ENCODE measurements at regions not wholly inside any gene's neighbourhood (a gene's known extent, or its start where the extent isn't known, plus 50 kb on each side); places are given as distances from the start of the nearest gene placed in this dataset.

- no peaks in the 10 kb centered on the region for H3K9me3 ChIP-seq (ENCODE audit: control insufficient read depth, low read length)
- H2AFZ ChIP-seq: no peak overlapping the region
- H3K4me1 ChIP-seq: no peaks in the 10 kb centered on the region
- no peaks in the 10 kb centered on the region for H3K36me3 ChIP-seq (ENCODE audit: control insufficient read depth, insufficient read depth, low read length)
- no peaks in the 10 kb centered on the region for H3K79me2 ChIP-seq
- no peaks in the 10 kb centered on the region for H3K27me3 ChIP-seq (ENCODE audit: control insufficient read depth, insufficient read depth, low read length)
- H3K27ac ChIP-seq: no peak overlapping the region
- H3K4me3 ChIP-seq (ENCODE audit: low read depth, low read length): no peak overlapping the region
- H3K9ac ChIP-seq: no peak overlapping the region
- no peak overlapping the region for H3K4me2 ChIP-seq (ENCODE audit: low read length)
- TF ChIP-seq, protein P1, sequence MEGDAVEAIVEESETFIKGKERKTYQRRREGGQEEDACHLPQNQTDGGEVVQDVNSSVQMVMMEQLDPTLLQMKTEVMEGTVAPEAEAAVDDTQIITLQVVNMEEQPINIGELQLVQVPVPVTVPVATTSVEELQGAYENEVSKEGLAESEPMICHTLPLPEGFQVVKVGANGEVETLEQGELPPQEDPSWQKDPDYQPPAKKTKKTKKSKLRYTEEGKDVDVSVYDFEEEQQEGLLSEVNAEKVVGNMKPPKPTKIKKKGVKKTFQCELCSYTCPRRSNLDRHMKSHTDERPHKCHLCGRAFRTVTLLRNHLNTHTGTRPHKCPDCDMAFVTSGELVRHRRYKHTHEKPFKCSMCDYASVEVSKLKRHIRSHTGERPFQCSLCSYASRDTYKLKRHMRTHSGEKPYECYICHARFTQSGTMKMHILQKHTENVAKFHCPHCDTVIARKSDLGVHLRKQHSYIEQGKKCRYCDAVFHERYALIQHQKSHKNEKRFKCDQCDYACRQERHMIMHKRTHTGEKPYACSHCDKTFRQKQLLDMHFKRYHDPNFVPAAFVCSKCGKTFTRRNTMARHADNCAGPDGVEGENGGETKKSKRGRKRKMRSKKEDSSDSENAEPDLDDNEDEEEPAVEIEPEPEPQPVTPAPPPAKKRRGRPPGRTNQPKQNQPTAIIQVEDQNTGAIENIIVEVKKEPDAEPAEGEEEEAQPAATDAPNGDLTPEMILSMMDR (IDR thresholded peaks at IDR 0.05): no peak
Measured at GRCh38 chr12:20187456-20187855, 180.9 kb upstream of the PDE3A start.

DNA sequence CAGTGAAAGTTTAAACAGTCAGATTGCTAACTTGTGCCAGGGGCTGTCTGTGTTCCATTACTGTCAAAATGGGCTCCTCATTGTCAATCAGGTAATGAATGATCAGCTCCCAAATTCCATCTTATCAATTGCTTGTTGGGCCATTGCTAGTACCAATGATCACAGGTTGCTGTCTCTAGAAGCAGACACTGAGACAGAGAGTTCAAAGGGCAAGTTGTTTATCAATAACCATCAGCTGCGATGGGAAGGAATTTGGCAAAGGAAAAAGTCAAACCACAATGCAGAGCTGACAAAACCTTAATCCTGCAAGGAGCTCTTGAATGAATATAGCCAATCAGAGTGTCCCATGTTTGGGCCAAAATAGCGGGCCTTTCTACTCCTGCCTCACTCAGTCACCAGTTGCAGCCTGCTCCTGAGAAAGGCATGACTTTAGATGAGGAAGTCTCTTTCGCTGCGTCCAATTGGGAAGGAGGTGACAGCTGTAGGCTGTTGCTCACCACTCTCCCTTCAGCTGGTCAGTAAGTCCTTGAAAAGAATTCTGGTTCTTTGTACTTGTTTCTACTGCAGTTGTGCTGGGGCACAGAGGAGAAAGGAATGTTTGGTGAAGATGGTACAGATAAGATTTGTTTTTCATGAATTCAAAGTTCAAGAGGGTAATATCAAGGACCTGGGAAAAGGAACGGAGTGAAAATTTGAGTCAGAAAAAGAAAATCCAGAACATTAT is 179.2 kb upstream of the PDE3A start:
- no peak overlapping the region for H2AFZ ChIP-seq
- no peak overlapping the region for H3K27ac ChIP-seq
- no peaks in the 10 kb centered on the region for H3K79me2 ChIP-seq
- no peaks in the 10 kb centered on the region for H3K9me3 ChIP-seq (ENCODE audit: control insufficient read depth, low read length)
- no peak overlapping the region for H3K9ac ChIP-seq
- TF ChIP-seq, protein P1 (IDR thresholded peaks at IDR 0.05): no peak
- no peak overlapping the region for H3K4me3 ChIP-seq (ENCODE audit: low read depth, low read length)
- H3K4me2 ChIP-seq (ENCODE audit: low read length): no peak overlapping the region
- H3K4me1 ChIP-seq: no peaks in the 10 kb centered on the region
- H3K27me3 ChIP-seq (ENCODE audit: control insufficient read depth, insufficient read depth, low read length): no peaks in the 10 kb centered on the region
- H3K36me3 ChIP-seq (ENCODE audit: control insufficient read depth, insufficient read depth, low read length): no peaks in the 10 kb centered on the region

- Histone ChIP-seq H2AFZ (no peak overlapping the region), H3K4me1 (no peaks in the 10 kb centered on the region), H3K4me2 (ENCODE audit: low read length) (no peak overlapping the region), H3K9ac (no peak overlapping the region), H3K27ac (no peak overlapping the region), H3K4me3 (ENCODE audit: low read depth, low read length) (no peak overlapping the region), H3K36me3 (ENCODE audit: control insufficient read depth, insufficient read depth, low read length) (no peaks in the 10 kb centered on the region), H3K27me3 (ENCODE audit: control insufficient read depth, insufficient read depth, low read length) (no peaks in the 10 kb centered on the region), H3K79me2 (no peaks in the 10 kb centered on the region), H3K9me3 (ENCODE audit: control insufficient read depth, low read length) (no peaks in the 10 kb centered on the region)
- TF ChIP-seq, protein P1 (IDR thresholded peaks at IDR 0.05): no peak
Measured at GRCh38 chr12:20189767-20190166, 178.6 kb upstream of the PDE3A start.

DNA sequence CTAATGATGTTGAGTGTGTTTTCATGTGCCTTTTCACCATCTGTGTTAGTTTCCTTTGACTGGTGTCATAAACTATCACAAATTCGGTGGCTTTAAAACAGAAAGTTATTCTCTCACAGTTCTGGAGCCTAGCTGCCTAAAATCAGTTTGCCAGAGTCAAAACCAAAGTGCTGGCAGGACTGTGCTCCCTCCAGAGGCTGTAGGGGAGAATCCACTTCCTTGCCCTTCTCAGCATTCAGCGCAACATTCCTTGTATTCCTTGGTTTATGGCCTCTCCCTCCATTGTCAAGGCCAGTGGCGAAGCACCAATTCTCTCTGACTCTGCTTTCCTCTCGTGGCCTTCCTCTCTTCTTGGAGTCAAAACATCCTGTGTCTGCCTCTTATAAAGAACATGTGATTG is 174.2 kb upstream of the PDE3A start:
- Histone ChIP-seq H3K4me2 (ENCODE audit: low read length) (no peak overlapping the region), H3K27ac (no peak overlapping the region), H3K4me3 (ENCODE audit: low read depth, low read length) (no peak overlapping the region), H3K79me2 (no peaks in the 10 kb centered on the region), H3K9ac (no peak overlapping the region), H3K4me1 (no peaks in the 10 kb centered on the region), H3K9me3 (ENCODE audit: control insufficient read depth, low read length) (no peaks in the 10 kb centered on the region), H3K27me3 (ENCODE audit: control insufficient read depth, insufficient read depth, low read length) (no peaks in the 10 kb centered on the region), H3K36me3 (ENCODE audit: control insufficient read depth, insufficient read depth, low read length) (no peaks in the 10 kb centered on the region), H2AFZ (no peak overlapping the region)
- TF ChIP-seq, protein P1 (IDR thresholded peaks at IDR 0.05): no peak

DNA sequence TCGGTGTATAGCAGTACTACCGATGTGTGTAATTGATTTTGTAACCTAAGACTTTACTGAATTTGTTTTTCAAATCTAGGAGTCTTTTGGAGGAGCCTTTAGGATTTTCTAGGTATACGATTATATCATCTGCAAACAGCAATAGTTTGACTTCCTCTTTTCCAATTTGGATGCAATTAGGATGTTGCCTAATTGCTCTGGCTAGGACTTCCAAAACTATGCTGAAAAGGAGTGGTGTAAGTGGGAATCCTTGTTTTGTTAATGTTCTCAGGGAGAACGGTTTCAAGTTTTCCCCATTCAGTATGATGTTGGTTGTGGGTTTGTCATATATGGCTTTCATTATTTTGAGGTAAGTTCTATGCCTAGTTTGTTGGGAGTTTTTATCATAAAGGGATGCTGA is 171.6 kb upstream of the PDE3A start:
- Histone ChIP-seq H3K9me3 (ENCODE audit: control insufficient read depth, low read length) (no peaks in the 10 kb centered on the region), H2AFZ (no peak overlapping the region), H3K9ac (no peak overlapping the region), H3K79me2 (no peaks in the 10 kb centered on the region), H3K4me1 (no peaks in the 10 kb centered on the region), H3K4me2 (ENCODE audit: low read length) (no peak overlapping the region), H3K27me3 (ENCODE audit: control insufficient read depth, insufficient read depth, low read length) (no peaks in the 10 kb centered on the region), H3K4me3 (ENCODE audit: low read depth, low read length) (no peak overlapping the region), H3K27ac (no peak overlapping the region), H3K36me3 (ENCODE audit: control insufficient read depth, insufficient read depth, low read length) (no peaks in the 10 kb centered on the region)
- TF ChIP-seq, protein P1 (IDR thresholded peaks at IDR 0.05): no peak

All from parathyroid adenoma (tissue), 2 donors.